SK-N-SH (cell line): ENCODE measurements at regions not wholly inside any gene's neighbourhood (a gene's known extent, or its start where the extent isn't known, plus 50 kb on each side); places are given as distances from the start of the nearest gene placed in this dataset.

Source experiments
- CTCF ChIA-PET: fragments of 300-600, 350-600 bp; formaldehyde crosslinking; extraction: SDS; loops from one replicate; lab custom pipeline; 2021; lab: Yijun Ruan, JAX
- POLR2A ChIA-PET: fragments of 350-600 bp; sonication (Branson Sonifier 250); formaldehyde crosslinking; extraction: SDS; loops from one replicate; lab custom pipeline; 2020; ENCODE audit warnings: antibody characterized with exemption, inconsistent platforms; lab: Yijun Ruan, JAX
- DNase-seq: peaks from one replicate; pipeline ENCODE4 v3.0.0; 2012
- H2AFZ ChIP-seq: fragments of 200-600 bp; sonication (generic); 2 replicates; pipeline ENCODE4 v1.8.1; 2016; ENCODE audit warnings: antibody characterized with exemption, mild to moderate bottlenecking, low read depth
- H3F3A ChIP-seq: fragments of 200-600 bp; sonication (generic); replicated peaks from 2 replicates; pipeline ENCODE3; 2016; ENCODE audit warnings: antibody characterized with exemption, mild to moderate bottlenecking; ENCODE audit not compliant: insufficient read depth
- H3K27ac ChIP-seq, 2 experiments: fragments of 200-500 bp in 1 of 2; fragments of 200-600 bp in 1 of 2; sonication (Bioruptor generic) in 1 of 2; sonication (generic), shearing (Covaris generic) in 1 of 2; 2 replicates each; pipeline versions ENCODE4 v1.5.1 to v1.6.1; 2014 to 2016; ENCODE audit warnings: low read depth in 2 of 2, inconsistent platforms in 1 of 2, low read length in 1 of 2, mild to moderate bottlenecking in 1 of 2, mixed read lengths in 1 of 2
- H3K27me3 ChIP-seq: fragments of 200-600 bp; sonication (generic), shearing (Covaris generic); 2 replicates; pipeline ENCODE4 v1.6.1; 2016; ENCODE audit warnings: mixed run types; ENCODE audit not compliant: insufficient read depth
- H3K36me3 ChIP-seq, 2 experiments: fragments of 200-500 bp in 1 of 2; fragments of 200-600 bp in 1 of 2; sonication (Bioruptor generic) in 1 of 2; sonication (generic) in 1 of 2; replicated peaks in 1 of 2; 2 replicates each; pipeline versions ENCODE3 to v1.5.1; 2014 to 2016; ENCODE audit warnings: low read length in 1 of 2, mild to moderate bottlenecking in 1 of 2; ENCODE audit not compliant: insufficient read depth in 2 of 2, control insufficient read depth in 1 of 2
- H3K4me1 ChIP-seq, 2 experiments: fragments of 200-500 bp in 1 of 2; fragments of 200-600 bp in 1 of 2; sonication (Bioruptor generic) in 1 of 2; sonication (generic), shearing (Covaris generic) in 1 of 2; 2 replicates each; pipeline versions ENCODE4 v1.5.1 to v1.6.1; 2014 to 2016; ENCODE audit warnings: low read depth in 1 of 2, low read length in 1 of 2, mixed run types in 1 of 2; ENCODE audit not compliant: insufficient read depth in 2 of 2, control insufficient read depth in 1 of 2
- H3K4me2 ChIP-seq: fragments of 200-600 bp; sonication (generic), shearing (Covaris generic); 2 replicates; pipeline ENCODE4 v1.6.1; 2017; ENCODE audit warnings: mixed run types
- H3K4me3 ChIP-seq, 2 experiments: fragments of 200-500 bp in 1 of 2; fragments of 200-600 bp in 1 of 2; sonication (Bioruptor generic) in 1 of 2; sonication (generic), shearing (Covaris generic) in 1 of 2; 2 replicates each; pipeline versions ENCODE4 v1.5.1 to v1.8.1; 2014 to 2016; ENCODE audit warnings: low read depth in 2 of 2, inconsistent platforms in 1 of 2, low read length in 1 of 2, mild to moderate bottlenecking in 1 of 2, mixed read lengths in 1 of 2, moderate library complexity in 1 of 2
- H3K79me2 ChIP-seq: fragments of 200-600 bp; sonication (generic); 2 replicates; pipeline ENCODE4 v1.8.1; 2017; ENCODE audit warnings: mild to moderate bottlenecking; ENCODE audit not compliant: insufficient read depth
- H3K9ac ChIP-seq: fragments of 200-600 bp; sonication (generic); 2 replicates; pipeline ENCODE4 v1.6.1; 2017; ENCODE audit warnings: mixed run types
- H3K9me2 ChIP-seq: fragments of 200-600 bp; sonication (generic); 2 replicates; pipeline ENCODE4 v1.6.1; 2017; ENCODE audit warnings: mixed run types
- H3K9me3 ChIP-seq: fragments of 200-600 bp; sonication (generic); 2 replicates; pipeline ENCODE4 v1.6.1; 2017; ENCODE audit warnings: mixed run types, mild to moderate bottlenecking, moderate library complexity
- H4K20me1 ChIP-seq: fragments of 200-600 bp; sonication (generic); 2 replicates; pipeline ENCODE4 v1.6.1; 2017; ENCODE audit warnings: mild to moderate bottlenecking, mixed run types; ENCODE audit not compliant: insufficient read depth
- EZH2phosphoT487 ChIP-seq: fragments of 200-600 bp; sonication (generic); IDR thresholded peaks from 2 replicates; pipeline ENCODE4 v1.6.1; 2017; ENCODE audit warnings: low read depth, mixed run types, mild to moderate bottlenecking, antibody characterized with exemption, moderate library complexity, borderline replicate concordance
- FOSL2 ChIP-seq: IDR thresholded peaks from 2 replicates; pipeline ENCODE4 v1.4.0; 2012; ENCODE audit warnings: low read depth, mild to moderate bottlenecking, moderate library complexity, borderline replicate concordance
- FOXM1 ChIP-seq: IDR thresholded peaks from 2 replicates; pipeline ENCODE4 v1.4.0; 2012; ENCODE audit warnings: low read depth, mild to moderate bottlenecking
- GABPA ChIP-seq: IDR thresholded peaks from 2 replicates; pipeline ENCODE4 v1.4.0; 2012; ENCODE audit warnings: low read depth, mild to moderate bottlenecking
- IRF3 ChIP-seq: fragments of 150-350 bp; IDR thresholded peaks from 2 replicates; pipeline ENCODE4 v1.6.1; 2016; ENCODE audit warnings: mild to moderate bottlenecking, low read depth, low read length
- MEF2A ChIP-seq: IDR thresholded peaks from 2 replicates; pipeline ENCODE4 v1.4.0; 2012; ENCODE audit warnings: low read depth, borderline replicate concordance
- RAD21 ChIP-seq: IDR thresholded peaks from 2 replicates; pipeline ENCODE4 v1.6.1; 2012; ENCODE audit warnings: mild to moderate bottlenecking, low read length
- TAF1 ChIP-seq: IDR thresholded peaks from 2 replicates; pipeline ENCODE4 v1.6.1; 2012; ENCODE audit warnings: low read depth, mild to moderate bottlenecking, low read length, moderate library complexity, borderline replicate concordance
- TEAD4 ChIP-seq: IDR thresholded peaks from 2 replicates; pipeline ENCODE4 v1.4.0; 2012; ENCODE audit warnings: mild to moderate bottlenecking, borderline replicate concordance; ENCODE audit not compliant: insufficient read depth
- YY1 ChIP-seq: IDR thresholded peaks from 2 replicates; pipeline ENCODE4 v1.4.0; 2012; ENCODE audit warnings: low read depth, mild to moderate bottlenecking
- ZBTB33 ChIP-seq: IDR thresholded peaks from 2 replicates; pipeline ENCODE4 v1.4.0; 2012; ENCODE audit warnings: low read depth, borderline replicate concordance
- WGBS: methylation state at CpG from one replicate; pipeline ENCODE4 v1.1.6; 2017; ENCODE audit warnings: low lambda C conversion rate; 5-methylcytosine and 5-hydroxymethylcytosine counted together
- TF ChIP-seq, protein P1 (sequence below): IDR thresholded peaks from 2 replicates; pipeline ENCODE4 v1.6.1; 2012; ENCODE audit warnings: mild to moderate bottlenecking, low read depth, low read length, moderate library complexity

DNA sequence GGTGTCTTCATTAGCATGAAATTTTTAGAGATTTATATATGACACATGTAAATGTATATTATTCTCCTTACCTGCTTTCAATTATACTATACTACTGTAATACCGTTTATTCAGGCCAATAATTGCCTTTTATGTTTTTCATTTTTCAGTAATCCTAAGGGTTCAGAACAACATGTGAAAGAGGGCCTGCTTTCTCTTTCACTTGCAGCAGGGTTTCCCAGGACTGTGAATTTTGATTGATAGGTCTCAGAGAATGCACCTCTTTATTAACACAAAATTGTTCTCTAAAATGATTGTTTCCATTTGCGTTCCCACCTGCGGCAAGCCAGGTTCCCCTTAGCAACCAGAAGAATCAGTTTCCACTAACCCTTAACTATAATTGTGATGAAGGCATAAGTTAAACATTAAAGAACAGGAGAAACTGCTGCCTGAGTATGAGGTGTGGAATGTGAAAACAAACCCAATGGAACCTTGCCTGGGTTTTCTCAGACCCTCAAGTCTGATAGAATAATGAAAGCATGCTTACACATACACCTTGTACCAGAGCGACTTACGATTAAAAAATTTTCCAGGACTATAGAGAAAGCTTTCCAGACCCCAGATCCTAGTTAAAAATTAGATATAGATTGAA lies 1591.2 kb upstream of the LRRTM1 start:
- H3K27me3 ChIP-seq: no peaks in the 10 kb centered on the region
- H3K79me2 ChIP-seq: no peaks in the 10 kb centered on the region
- H4K20me1 ChIP-seq: no peaks in the 10 kb centered on the region
- H3K9ac ChIP-seq: no peak overlapping the region
- H2AFZ ChIP-seq: no peak overlapping the region
- ChIA-PET CTCF (no interaction called here), POLR2A (no interaction called here)
- DNase-seq: no peak
- no peaks in the 10 kb centered on the region for H3K9me3 ChIP-seq
- H3K36me3 ChIP-seq: no peaks in the 10 kb centered on the region
- no peak for TF ChIP-seq TEAD4
- TF ChIP-seq YY1: no peak
- no peak for TF ChIP-seq GABPA
- no peaks in the 10 kb centered on the region for H3K9me2 ChIP-seq
- no peak overlapping the region for H3K27ac ChIP-seq
- no peak overlapping the region for H3K4me2 ChIP-seq
- H3K4me3 ChIP-seq: no peak overlapping the region
- H3F3A ChIP-seq: no peaks in the 10 kb centered on the region
- WGBS: 27% methylated on average over 5 of the region's 5 CpGs
- no peaks in the 10 kb centered on the region for H3K4me1 ChIP-seq

DNA sequence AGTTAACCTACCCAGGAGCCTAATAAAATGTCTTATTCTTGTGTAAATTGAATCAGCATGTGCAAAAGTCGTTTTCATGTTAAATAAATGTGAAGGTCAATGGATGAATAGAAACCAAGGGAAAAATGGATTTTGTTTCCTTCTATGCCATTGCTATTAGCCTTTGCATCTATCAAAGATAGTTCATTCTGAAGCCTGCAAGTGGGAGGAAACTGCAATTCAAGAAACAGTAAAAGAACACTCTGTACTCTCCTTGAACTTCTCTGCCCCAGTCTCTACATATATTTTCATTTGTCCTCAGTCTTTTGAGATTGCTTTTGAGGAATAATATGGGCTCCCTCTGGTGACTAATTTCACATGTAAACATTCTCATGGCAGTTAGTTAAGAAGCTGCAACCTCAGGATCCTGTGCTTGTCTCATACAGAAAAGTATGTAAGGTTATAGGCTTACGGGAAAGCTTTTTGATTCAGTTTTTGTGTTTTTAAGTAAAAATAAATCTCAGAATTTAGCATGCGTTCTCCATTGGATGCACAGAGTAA lies 1590.0 kb upstream of the LRRTM1 start:
- CTCF ChIA-PET: interaction anchor here (0.6 kb wide), 1 partner anchor 306 kb away, joined by 3 read pairs; no protein-coding TSS in a partner anchor
- no peak for DNase-seq
- 13% methylated on average over 3 of the region's 3 CpGs for WGBS

DNA sequence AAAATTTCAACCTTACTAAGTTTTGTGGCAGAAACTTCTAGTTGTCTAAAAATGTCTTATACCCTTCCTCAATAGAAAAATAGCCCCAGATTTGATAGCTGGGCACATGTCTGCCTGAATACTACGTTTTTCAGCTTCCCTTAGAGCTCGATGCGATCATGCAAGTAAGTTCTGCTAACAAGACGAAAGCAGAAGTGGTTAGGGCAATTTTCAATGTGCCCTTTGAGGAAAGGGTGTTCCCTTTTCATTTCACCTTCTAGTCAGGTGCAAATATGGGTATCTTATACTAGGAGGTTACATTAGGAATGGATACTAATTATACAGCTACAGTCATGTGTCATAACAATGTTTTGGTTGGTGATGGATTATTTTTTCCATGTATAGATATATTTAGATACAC lies 1572.1 kb upstream of the LRRTM1 start:
- Histone ChIP-seq H3K4me1 (no peaks in the 10 kb centered on the region), H3K4me3 (no peak overlapping the region), H3K4me2 (no peak overlapping the region), H3K9me2 (no peaks in the 10 kb centered on the region), H3F3A (no peaks in the 10 kb centered on the region), H3K27ac (no peak overlapping the region), H3K9me3 (no peaks in the 10 kb centered on the region), H3K9ac (no peak overlapping the region), H4K20me1 (no peaks in the 10 kb centered on the region), H3K36me3 (no peaks in the 10 kb centered on the region), H3K79me2 (no peaks in the 10 kb centered on the region), H3K27me3 (no peaks in the 10 kb centered on the region)
- ChIA-PET CTCF (no interaction called here), POLR2A (no interaction called here)
- 0% methylated on average over 4 of the region's 4 CpGs for WGBS
- no peak for DNase-seq
- TF ChIP-seq, protein P1, sequence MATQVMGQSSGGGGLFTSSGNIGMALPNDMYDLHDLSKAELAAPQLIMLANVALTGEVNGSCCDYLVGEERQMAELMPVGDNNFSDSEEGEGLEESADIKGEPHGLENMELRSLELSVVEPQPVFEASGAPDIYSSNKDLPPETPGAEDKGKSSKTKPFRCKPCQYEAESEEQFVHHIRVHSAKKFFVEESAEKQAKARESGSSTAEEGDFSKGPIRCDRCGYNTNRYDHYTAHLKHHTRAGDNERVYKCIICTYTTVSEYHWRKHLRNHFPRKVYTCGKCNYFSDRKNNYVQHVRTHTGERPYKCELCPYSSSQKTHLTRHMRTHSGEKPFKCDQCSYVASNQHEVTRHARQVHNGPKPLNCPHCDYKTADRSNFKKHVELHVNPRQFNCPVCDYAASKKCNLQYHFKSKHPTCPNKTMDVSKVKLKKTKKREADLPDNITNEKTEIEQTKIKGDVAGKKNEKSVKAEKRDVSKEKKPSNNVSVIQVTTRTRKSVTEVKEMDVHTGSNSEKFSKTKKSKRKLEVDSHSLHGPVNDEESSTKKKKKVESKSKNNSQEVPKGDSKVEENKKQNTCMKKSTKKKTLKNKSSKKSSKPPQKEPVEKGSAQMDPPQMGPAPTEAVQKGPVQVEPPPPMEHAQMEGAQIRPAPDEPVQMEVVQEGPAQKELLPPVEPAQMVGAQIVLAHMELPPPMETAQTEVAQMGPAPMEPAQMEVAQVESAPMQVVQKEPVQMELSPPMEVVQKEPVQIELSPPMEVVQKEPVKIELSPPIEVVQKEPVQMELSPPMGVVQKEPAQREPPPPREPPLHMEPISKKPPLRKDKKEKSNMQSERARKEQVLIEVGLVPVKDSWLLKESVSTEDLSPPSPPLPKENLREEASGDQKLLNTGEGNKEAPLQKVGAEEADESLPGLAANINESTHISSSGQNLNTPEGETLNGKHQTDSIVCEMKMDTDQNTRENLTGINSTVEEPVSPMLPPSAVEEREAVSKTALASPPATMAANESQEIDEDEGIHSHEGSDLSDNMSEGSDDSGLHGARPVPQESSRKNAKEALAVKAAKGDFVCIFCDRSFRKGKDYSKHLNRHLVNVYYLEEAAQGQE: no peak
- TF ChIP-seq TAF1 (no peak), FOSL2 (no peak), FOXM1 (no peak), IRF3 (no peak), MEF2A (no peak), RAD21 (no peak), EZH2phosphoT487 (no peak), GABPA (no peak), ZBTB33 (no peak)
- TF ChIP-seq, all 33 proteins: peak for 0
- no peak overlapping the region for H2AFZ ChIP-seq

More for the DNA sequence above, 1590.0 kb upstream of the LRRTM1 start:
- Histone ChIP-seq H3K4me3 (no peak overlapping the region), H3K27me3 (no peaks in the 10 kb centered on the region), H3K9me3 (no peaks in the 10 kb centered on the region), H2AFZ (no peak overlapping the region), H3K27ac (no peak overlapping the region), H3K36me3 (no peaks in the 10 kb centered on the region), H3F3A (no peaks in the 10 kb centered on the region), H3K4me2 (no peak overlapping the region), H3K4me1 (no peaks in the 10 kb centered on the region), H3K79me2 (no peaks in the 10 kb centered on the region), H3K9ac (no peak overlapping the region), H3K9me2 (no peaks in the 10 kb centered on the region), H4K20me1 (no peaks in the 10 kb centered on the region)
- TF ChIP-seq EZH2phosphoT487: no peak
- POLR2A ChIA-PET: no interaction called here
